HEK293 (cell line): ENCODE measurements at regions not wholly inside any gene's neighbourhood (a gene's known extent, or its start where the extent isn't known, plus 50 kb on each side); places are given as distances from the start of the nearest gene placed in this dataset.

ENCODE experiments used
- CTCF ChIA-PET: fragments of 350-600 bp; formaldehyde crosslinking; extraction: SDS; loops from one replicate; lab custom pipeline; 2021; ENCODE audit warnings: antibody characterized with exemption; lab: Yijun Ruan, JAX
- POLR2A ChIA-PET: fragments of 300-600 bp; formaldehyde crosslinking; extraction: SDS; loops from one replicate; lab custom pipeline; 2020; ENCODE audit warnings: antibody characterized with exemption, inconsistent platforms; lab: Yijun Ruan, JAX
- H3K27ac ChIP-seq: fragments of 200-500 bp; sonication (Bioruptor generic); 2 replicates; pipeline ENCODE4 v1.5.1; 2014; ENCODE audit warnings: low read depth, low read length, control low read depth, inconsistent platforms; ENCODE audit errors: extremely low read depth
- H3K36me3 ChIP-seq, 2 experiments: fragments of 200-500 bp in 1 of 2; sonication (Bioruptor generic) in 1 of 2; 1 replicate in 1 of 2; 2 replicates in 1 of 2; pipeline ENCODE4 v1.5.1; 2014 to 2017; ENCODE audit warnings: inconsistent platforms in 2 of 2, low read length in 2 of 2; ENCODE audit not compliant: control insufficient read depth in 2 of 2, insufficient read depth in 1 of 2
- H3K4me1 ChIP-seq: fragments of 200-500 bp; sonication (Bioruptor generic); 2 replicates; pipeline ENCODE4 v1.5.1; 2014; ENCODE audit warnings: mild to moderate bottlenecking, low read length, inconsistent platforms; ENCODE audit not compliant: control insufficient read depth, insufficient read depth
- H3K4me3 ChIP-seq: 2 replicates; pipeline ENCODE4 v1.5.1; 2011; ENCODE audit warnings: low read depth, mild to moderate bottlenecking, control low read depth, low read length, moderate library complexity
- H3K9me3 ChIP-seq: fragments of 200-500 bp; sonication (Bioruptor generic); 2 replicates; pipeline ENCODE4 v1.5.1; 2014; ENCODE audit warnings: low read depth, low read length, inconsistent platforms; ENCODE audit not compliant: control insufficient read depth, insufficient read depth
- EGR2 ChIP-seq: fragments of 450-650 bp; formaldehyde crosslinking; IDR thresholded peaks from 2 replicates; pipeline ENCODE4 v1.5.1; 2016; ENCODE audit warnings: low read depth, missing biosample characterization, missing genetic modification characterization
- KLF1 ChIP-seq: fragments of 450-650 bp; formaldehyde crosslinking; IDR thresholded peaks from 2 replicates; pipeline ENCODE4 v1.5.1; 2016; ENCODE audit warnings: missing biosample characterization, missing genetic modification characterization
- KLF8 ChIP-seq: fragments of 450-650 bp; formaldehyde crosslinking; IDR thresholded peaks from 2 replicates; pipeline ENCODE4 v1.5.1; 2016; ENCODE audit warnings: missing biosample characterization, missing genetic modification characterization
- TCF7L2 ChIP-seq: IDR thresholded peaks from 2 replicates; pipeline ENCODE4 v1.6.1; 2011; ENCODE audit warnings: low read depth, mild to moderate bottlenecking, inconsistent platforms, low read length, moderate library complexity, borderline replicate concordance
- TRIM28 ChIP-seq: IDR thresholded peaks from 2 replicates; pipeline ENCODE4 v1.6.1; 2011; ENCODE audit warnings: low read length, control low read depth, borderline replicate concordance
- ZBTB48 ChIP-seq: fragments of 450-650 bp; formaldehyde crosslinking; IDR thresholded peaks from 2 replicates; pipeline ENCODE4 v1.5.1; 2016; ENCODE audit warnings: missing biosample characterization, missing genetic modification characterization
- ZNF157 ChIP-seq: fragments of 450-650 bp; formaldehyde crosslinking; IDR thresholded peaks from 2 replicates; pipeline ENCODE4 v1.5.1; 2016; ENCODE audit warnings: missing biosample characterization, missing genetic modification characterization
- ZNF16 ChIP-seq: fragments of 450-650 bp; formaldehyde crosslinking; IDR thresholded peaks from 2 replicates; pipeline ENCODE4 v1.5.1; 2016; ENCODE audit warnings: low read depth, missing biosample characterization, missing genetic modification characterization
- ZNF214 ChIP-seq: fragments of 450-650 bp; formaldehyde crosslinking; IDR thresholded peaks from 2 replicates; pipeline ENCODE4 v1.5.1; 2017; ENCODE audit warnings: missing biosample characterization, mild to moderate bottlenecking, missing genetic modification characterization, borderline replicate concordance
- ZNF280C ChIP-seq: fragments of 450-650 bp; formaldehyde crosslinking; IDR thresholded peaks from 2 replicates; pipeline ENCODE4 v1.5.1; 2016; ENCODE audit warnings: missing biosample characterization, missing genetic modification characterization
- ZNF335 ChIP-seq: fragments of 450-650 bp; formaldehyde crosslinking; conservative IDR thresholded peaks from 2 replicates; pipeline ENCODE4 v1.5.1; 2016; ENCODE audit warnings: missing biosample characterization, missing genetic modification characterization
- ZNF426 ChIP-seq: fragments of 450-650 bp; formaldehyde crosslinking; IDR thresholded peaks from 2 replicates; pipeline ENCODE4 v1.5.1; 2017; ENCODE audit warnings: missing biosample characterization, missing genetic modification characterization, mild to moderate bottlenecking, inconsistent platforms, moderate library complexity
- ZNF529 ChIP-seq: fragments of 450-650 bp; formaldehyde crosslinking; IDR thresholded peaks from 2 replicates; pipeline ENCODE4 v1.5.1; 2017; ENCODE audit warnings: missing genetic modification characterization, missing biosample characterization; ENCODE audit not compliant: insufficient replicate concordance
- ZNF555 ChIP-seq: fragments of 450-650 bp; formaldehyde crosslinking; conservative IDR thresholded peaks from 2 replicates; pipeline ENCODE4 v1.5.1; 2017; ENCODE audit warnings: missing biosample characterization, mild to moderate bottlenecking, missing genetic modification characterization, inconsistent platforms
- ZNF792 ChIP-seq: fragments of 450-650 bp; formaldehyde crosslinking; IDR thresholded peaks from 2 replicates; pipeline ENCODE4 v1.5.1; 2016; ENCODE audit warnings: missing biosample characterization, missing genetic modification characterization
- ZNF830 ChIP-seq: fragments of 450-650 bp; IDR thresholded peaks from 2 replicates; pipeline ENCODE4 v1.5.0; 2018; ENCODE audit warnings: missing biosample characterization, missing genetic modification characterization, low read depth, mild to moderate bottlenecking, moderate library complexity
- TF ChIP-seq, protein P1 (sequence below): fragments of 450-650 bp; formaldehyde crosslinking; IDR thresholded peaks from 2 replicates; pipeline ENCODE4 v1.5.1; 2016; ENCODE audit warnings: missing biosample characterization, missing genetic modification characterization

GRCh38 chr6:4374216-4374615, 238.8 kb upstream of the ECI2 start:
- TF ChIP-seq ZNF16: no peak
- no peak for TF ChIP-seq ZNF280C
- TF ChIP-seq ZNF214: no peak
- no peak for TF ChIP-seq KLF1 (tag by site-specific recombination)
- TF ChIP-seq, all 188 proteins: peak for 0
- Histone ChIP-seq H3K27ac (no peak overlapping the region), H3K9me3 (no peaks in the 10 kb centered on the region), H3K4me3 (no peak overlapping the region), H3K4me1 (no peaks in the 10 kb centered on the region), H3K36me3 (no peaks in the 10 kb centered on the region)
- ChIA-PET POLR2A (no interaction called here), CTCF (no interaction called here)

- Histone ChIP-seq H3K9me3 (no peaks in the 10 kb centered on the region), H3K4me1 (no peaks in the 10 kb centered on the region), H3K4me3 (no peak overlapping the region), H3K27ac (no peak overlapping the region), H3K36me3 (no peaks in the 10 kb centered on the region)
- POLR2A ChIA-PET: no interaction called here
- TF ChIP-seq KLF1 (tag by site-specific recombination) (no peak), TCF7L2 (no peak), ZNF830 (tag by site-specific recombination) (no peak), TRIM28 (no peak)
- CTCF ChIA-PET: no interaction called here
Observed at GRCh38 chr6:4372866-4373265, 237.5 kb upstream of the ECI2 start.

- no peaks in the 10 kb centered on the region for H3K36me3 ChIP-seq
- H3K4me3 ChIP-seq: no peak overlapping the region
- H3K4me1 ChIP-seq: no peaks in the 10 kb centered on the region
- CTCF ChIA-PET: no interaction called here
- TF ChIP-seq ZNF335 (tag by site-specific recombination) (no peak), EGR2 (0 out of 2 replicates have a peak, but pooled peaks have one; percentile 6)
- TF ChIP-seq, all 188 proteins: peak for 1
- H3K9me3 ChIP-seq: no peaks in the 10 kb centered on the region
- H3K27ac ChIP-seq: no peak overlapping the region
- POLR2A ChIA-PET: no interaction called here
Observed at GRCh38 chr6:4371207-4371921, 236.0 kb upstream of the ECI2 start.

DNA sequence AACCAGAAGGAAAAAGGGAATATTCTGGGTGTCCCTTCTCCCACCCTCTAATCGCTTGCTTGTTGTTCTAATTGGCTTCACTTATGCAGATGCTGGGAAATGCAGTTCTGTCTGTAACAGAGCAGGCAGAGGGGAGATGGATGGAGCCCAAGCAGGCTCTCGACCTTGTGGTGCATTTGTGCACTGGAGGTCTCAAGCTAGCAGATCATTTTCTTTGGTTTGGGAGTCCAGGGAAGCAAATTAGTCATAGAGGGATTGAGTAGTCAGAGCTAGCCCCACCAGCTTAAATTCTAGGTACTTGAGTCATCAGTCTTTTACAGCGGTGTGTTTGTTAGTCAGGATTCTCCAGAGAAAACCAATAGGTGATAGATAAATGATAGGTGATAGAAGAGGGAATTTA, 234.7 kb upstream of the ECI2 start:
- ChIA-PET CTCF (no interaction called here), POLR2A (no interaction called here)
- no peaks in the 10 kb centered on the region for H3K4me1 ChIP-seq
- H3K36me3 ChIP-seq: no peaks in the 10 kb centered on the region
- no peak for TF ChIP-seq ZNF157 (tag by site-specific recombination)
- TF ChIP-seq ZNF555 (tag by site-specific recombination): peak; percentile 23; the same call in 1 of the 2 replicates
- 0 out of 2 replicates have a peak, but pooled peaks have one; percentile 29 for TF ChIP-seq ZNF426 (tag by site-specific recombination)
- H3K9me3 ChIP-seq: no peaks in the 10 kb centered on the region
- no peak overlapping the region for H3K27ac ChIP-seq
- H3K4me3 ChIP-seq: no peak overlapping the region

- Histone ChIP-seq H3K36me3 (no peaks in the 10 kb centered on the region), H3K9me3 (no peaks in the 10 kb centered on the region), H3K4me1 (no peaks in the 10 kb centered on the region), H3K27ac (no peak overlapping the region), H3K4me3 (no peak overlapping the region)
- TF ChIP-seq ZNF280C (no peak), ZBTB48 (no peak), ZNF16 (no peak), KLF8 (no peak), ZNF529 (tag by site-specific recombination) (no peak), ZNF792 (tag by site-specific recombination) (no peak)
- TF ChIP-seq, protein P1, sequence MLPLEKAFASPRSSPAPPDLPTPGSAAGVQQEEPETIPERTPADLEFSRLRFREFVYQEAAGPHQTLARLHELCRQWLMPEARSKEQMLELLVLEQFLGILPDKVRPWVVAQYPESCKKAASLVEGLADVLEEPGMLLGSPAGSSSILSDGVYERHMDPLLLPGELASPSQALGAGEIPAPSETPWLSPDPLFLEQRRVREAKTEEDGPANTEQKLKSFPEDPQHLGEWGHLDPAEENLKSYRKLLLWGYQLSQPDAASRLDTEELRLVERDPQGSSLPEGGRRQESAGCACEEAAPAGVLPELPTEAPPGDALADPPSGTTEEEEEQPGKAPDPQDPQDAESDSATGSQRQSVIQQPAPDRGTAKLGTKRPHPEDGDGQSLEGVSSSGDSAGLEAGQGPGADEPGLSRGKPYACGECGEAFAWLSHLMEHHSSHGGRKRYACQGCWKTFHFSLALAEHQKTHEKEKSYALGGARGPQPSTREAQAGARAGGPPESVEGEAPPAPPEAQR: no peak
- CTCF ChIA-PET: no interaction called here
- POLR2A ChIA-PET: no interaction called here
Observed at GRCh38 chr6:4369616-4370015, 234.2 kb upstream of the ECI2 start.
